RKO (cell line): ENCODE measurements at regions not wholly inside any gene's neighbourhood (a gene's known extent, or its start where the extent isn't known, plus 50 kb on each side); places are given as distances from the start of the nearest gene placed in this dataset.
A peak's percentile ranks its signal among the peaks of the same experiment; 100 is the strongest.

Experiments
- DNase-seq: peaks from one replicate; pipeline ENCODE4 v3.0.0-alpha.2; 2016; ENCODE audit warnings: low spot score

DNA sequence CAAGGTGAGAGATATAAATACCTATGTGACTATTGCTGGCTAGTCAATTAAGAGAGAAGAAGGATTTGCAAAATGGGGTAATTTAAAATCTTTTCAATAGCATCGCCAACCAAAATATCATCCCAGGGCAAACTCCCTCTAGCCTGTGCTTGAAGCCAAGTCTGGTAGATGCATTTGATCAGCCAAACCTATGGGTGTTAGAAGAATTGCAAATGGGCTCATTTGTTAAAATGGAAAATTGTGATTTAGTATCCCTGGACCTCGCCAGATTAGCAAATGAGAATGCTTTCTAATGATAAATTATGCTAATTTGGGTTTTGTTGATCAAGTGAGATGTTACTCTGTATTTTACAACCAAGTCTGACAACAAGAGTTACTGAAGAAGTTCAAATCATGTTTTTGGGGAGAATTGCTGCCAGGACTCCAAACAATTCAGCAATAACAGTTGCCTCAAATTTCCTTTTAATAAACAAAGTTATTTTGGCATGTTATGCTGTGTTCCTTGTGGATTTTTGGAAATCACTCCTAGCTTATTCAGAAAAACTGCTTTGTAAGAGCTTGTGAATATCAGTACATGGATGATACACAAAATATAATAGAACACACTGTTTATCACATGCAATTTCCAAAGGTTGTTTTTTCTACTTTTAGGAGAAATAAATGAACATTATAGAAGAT lies 272.5 kb upstream of the PARD3B start:
- no peak for DNase-seq

DNA sequence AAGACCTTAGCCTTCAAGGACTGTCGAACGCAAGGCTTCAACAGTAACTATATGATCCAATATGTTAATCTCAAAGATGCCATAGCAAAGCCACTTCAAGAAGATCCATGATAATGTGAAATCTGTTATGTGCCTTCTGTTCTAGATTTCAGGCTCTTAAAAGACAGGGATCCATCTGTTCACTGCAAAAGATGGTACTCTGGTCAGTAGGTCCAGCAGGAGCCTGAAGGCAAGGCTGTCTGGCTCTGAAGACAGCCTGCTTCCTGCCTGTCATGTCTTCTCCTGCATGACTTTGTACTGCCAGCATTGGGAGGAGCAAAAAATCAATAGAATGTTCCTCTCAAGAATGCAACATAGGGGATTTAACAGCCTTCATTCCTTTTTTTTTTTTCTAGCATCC lies 270.8 kb upstream of the PARD3B start:
- no peak for DNase-seq

DNA sequence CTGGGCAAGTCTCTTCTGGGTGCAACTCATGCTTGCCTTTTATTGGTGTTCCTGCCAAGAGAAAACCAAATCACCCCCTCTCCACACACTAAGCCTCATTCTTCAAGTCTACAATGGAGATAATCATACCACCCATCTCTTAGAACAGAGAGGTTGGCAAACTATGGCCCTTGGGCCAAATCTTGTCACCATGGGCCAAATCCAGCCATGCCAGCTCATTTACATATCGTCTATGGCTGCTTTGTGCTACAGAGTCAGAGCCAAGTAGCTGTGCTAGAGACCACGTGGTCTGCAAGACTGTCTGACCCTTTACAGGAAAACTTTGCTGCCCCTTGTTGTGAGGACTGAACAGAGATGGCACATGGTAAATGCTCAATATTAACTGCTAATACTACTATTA lies 270.3 kb upstream of the PARD3B start:
- no peak for DNase-seq

DNA sequence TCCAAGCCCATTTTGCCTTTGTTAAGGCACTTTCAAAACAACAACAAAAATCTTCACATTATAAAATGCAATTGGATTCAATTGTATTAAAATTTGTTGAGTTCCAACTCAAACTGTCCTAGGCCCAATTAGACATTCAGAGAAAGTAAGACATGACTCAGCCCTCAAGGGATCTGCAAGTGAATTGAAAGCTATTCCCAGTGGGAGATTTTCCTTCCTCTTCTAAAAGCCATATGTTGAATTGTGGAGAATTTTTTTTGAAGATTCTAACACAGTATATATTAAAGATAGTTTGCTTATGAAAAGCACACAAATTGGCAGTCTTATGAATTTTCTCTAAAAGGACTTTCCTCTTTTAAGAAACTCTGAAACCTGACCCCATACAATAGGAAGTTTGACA lies 268.0 kb upstream of the PARD3B start:
- no peak for DNase-seq

DNA sequence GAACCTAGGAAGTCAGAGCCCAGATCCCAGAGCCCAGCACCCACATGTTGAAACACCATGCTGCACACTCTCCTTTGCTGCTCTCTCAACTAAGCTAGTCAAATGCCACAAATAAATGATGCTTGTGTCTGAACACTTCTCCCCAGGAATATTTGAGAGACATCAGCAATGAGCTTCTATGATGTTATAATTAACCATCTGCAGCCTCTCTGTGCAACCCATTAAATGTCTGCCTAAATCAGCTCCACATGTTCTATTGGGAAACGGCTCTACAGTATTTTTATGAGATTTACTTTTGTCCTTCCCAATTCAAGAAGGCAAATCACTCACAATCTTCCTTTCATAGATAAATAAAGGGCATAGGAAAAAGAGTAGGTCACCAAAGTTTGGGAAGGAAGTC lies 266.8 kb upstream of the PARD3B start:
- DNase-seq: no peak

DNA sequence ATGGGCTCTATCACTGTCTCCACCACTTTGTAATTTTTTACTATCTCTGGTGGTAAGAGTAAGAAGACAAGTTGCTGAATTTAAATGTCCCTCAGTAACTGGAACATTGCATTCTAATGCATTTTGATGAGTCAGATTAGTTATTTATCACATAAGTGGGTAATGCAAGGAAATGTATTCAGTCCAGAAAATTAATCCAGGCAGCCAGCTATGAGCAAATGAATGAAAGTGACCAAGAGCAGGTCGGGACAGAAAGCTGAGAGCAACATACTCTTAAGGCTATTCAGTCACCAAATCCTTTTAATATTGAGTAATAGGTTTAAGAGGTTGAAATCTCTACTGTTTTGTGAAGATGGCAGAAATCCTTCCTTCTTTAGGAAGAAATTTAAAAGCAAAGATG lies 265.5 kb upstream of the PARD3B start:
- no peak for DNase-seq

DNA sequence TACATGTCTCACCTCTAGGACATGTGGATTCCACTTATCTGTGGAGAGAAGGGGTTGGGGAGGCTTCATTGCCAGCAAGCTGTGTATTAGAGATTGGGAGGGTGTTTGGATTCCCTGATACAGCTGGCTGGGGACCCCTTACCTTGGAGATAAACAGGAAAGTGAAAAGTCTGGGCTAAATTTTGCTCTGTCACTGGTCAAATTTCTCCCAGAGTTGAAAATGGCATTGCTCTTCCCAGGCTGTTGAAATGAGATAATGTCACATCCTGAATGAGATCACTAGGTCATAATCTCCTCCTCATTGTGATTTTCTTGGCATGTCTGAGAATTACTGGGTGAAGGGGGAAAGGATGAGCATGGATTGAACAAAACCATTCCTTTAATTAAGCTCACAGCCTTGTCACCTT lies 265.0 kb upstream of the PARD3B start:
- no peak for DNase-seq

DNA sequence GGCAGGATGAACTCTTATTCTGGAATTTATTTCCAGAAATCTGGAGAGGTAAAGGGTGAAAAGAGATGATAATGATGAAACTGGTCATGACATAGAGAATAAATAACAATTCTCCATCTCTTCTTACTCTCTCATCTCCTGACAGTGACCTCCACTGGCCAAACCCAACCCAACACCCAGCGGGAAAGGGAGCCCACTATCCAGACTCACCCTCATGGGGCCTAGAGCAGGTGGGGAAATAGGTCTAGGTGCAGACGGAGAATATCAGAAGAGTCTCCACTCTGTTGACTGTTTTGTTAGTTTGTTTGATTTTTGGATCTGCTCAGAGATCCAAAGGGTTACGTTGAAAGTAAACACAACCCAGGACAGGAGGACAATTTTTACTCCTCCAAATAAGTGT lies 263.2 kb upstream of the PARD3B start:
- DNase-seq: no peak

DNA sequence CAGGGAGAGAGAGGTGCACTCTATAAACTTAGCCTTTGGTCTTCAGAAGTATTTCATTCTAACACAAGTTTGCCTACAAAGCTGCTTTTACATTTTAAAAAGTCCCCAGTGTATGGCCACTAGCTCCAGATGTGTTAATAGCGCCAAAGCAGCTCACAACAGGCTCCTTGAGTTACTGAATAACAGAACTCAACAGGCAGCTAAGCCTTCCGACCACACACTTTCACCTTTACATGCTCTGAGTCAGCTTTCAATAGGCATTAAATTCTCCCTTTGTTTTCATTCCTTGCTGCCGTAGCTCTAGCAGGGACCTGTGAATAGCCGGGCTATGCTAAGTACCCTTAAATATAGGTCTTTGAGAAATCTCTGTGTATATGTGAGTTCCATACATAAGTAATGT lies 262.8 kb upstream of the PARD3B start:
- DNase-seq: no peak

DNA sequence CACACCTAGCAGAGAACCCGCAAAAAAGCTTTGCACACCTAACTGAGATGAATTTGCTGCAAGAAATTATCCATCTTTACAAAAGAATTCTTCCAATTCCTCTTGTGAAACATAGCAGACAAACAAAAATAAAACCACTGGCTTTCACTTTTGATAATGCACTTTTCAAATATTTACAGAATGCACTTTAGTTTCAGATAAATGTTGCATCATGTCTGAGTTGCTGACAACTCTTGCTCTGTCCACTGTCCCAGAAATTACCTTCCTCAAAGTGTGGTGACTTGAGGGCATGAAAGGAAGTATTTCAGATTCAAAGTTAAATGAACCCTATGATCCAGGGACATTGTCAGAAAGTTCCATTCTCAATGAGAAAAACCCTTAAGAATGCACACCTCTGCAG lies 256.2 kb upstream of the PARD3B start:
- no peak for DNase-seq

DNA sequence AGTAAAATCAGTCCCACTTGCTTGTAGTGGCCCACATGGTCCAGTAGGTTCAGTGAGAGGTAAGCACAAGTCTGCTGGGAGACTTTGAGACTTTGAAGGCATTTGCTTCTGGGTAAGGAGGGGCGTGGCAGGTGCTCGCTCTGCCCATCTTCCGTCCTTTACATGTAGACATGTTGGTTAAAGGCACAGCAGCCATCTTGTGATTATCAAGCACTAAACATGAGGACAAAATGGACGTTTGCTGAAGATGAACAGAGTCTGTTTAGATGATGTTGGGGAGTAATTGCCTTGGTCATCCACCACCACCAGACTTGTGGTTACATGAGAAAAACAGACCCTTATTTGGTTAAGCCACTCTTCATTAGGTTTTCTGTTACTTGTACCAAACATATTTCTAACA lies 252.8 kb upstream of the PARD3B start:
- DNase-seq: no peak

DNA sequence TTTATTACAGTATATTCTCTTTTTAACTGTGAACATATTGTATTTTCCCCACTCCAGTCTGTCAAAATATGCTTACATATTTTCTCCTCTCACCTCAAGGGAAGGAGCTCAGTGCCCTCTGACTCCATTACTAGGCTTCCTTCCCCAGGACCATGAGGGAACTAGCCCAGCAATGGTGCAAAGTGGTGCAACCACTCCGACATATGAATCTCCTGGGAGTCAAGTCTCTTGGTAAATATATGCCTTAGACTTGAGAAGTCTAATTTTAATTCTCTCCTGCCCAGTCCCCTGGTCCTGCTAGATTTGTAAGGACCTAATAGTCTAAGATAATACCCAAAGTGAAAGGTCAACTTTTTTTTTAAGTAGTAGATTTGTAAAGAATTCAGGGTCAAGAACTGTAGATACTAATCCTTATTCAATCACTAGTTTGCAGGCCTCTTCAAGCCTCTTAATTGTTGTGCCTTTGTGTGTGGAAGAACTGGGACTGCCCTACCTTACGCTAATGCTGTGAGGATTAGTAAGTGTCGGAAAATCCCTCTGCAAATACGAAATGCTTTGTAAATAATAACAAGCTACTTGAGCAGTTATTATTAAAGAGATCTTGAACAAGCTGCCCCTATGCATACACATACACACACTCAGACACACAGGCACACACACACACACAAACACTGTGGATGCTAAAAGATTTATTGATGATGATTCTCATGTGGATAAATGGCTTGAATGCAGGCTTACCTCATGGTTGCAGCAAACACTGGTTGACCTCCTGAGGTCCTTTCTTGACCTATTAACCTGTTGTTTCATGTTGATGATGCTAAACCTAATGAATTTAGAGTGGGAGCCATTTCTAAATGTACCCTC lies 251.2 kb upstream of the PARD3B start:
- no peak for DNase-seq

DNA sequence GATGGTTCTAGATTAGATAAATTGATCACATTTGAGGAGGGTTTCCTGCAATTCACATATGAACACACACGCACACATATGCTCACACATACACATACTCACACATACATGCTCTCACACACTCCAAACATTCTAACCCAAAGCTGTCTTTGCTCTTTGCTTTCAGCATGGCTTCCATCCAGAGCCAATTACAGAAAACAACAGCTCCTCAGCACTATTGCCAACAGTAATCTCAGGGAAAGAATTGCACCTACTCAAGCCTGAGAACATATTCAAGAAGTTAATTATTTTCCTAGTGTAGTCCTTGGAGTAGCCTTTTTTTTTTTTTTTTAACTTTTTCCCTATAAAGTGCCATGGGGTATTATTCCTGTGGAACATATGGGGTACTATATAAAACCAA lies 246.9 kb upstream of the PARD3B start:
- no peak for DNase-seq

DNA sequence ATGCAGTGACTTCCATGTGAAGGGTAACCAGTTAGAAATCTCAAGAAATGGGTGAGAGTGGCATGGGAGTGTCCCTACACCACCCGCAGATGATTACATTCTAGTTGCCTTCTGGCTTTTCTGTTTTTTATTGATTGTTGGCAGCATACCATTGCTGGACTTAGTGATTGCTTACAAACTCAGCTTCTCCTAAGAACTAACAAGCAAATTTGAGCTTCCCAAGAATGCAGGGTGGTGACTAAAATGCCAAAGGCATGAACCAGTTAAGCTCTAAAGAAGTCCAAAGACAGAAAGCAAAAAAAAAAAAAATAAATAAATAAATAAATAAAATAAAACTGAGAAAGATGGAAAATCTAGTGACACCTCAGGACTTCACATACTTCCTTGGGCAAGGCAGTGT lies 245.5 kb upstream of the PARD3B start:
- DNase-seq: no peak

DNA sequence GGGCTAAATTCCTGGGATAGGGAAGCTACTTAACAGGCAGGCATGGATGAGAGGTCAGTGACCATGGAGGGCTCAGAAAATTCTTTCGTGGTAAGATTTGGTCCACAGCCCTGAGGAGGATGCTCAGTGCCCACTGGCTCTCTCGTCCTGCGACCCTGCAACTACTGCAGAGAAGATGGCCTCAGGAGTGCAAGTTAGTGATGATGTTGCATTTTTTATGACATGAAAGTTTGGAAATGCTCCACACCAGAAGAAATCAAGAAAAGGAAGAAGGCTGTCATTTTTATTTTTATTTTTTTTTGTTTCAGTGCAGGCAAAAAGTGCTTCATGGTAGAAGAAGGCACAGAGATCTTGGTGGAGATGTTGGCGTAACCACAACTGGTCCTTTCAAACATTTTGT lies 238.6 kb upstream of the PARD3B start:
- no peak for DNase-seq

DNA sequence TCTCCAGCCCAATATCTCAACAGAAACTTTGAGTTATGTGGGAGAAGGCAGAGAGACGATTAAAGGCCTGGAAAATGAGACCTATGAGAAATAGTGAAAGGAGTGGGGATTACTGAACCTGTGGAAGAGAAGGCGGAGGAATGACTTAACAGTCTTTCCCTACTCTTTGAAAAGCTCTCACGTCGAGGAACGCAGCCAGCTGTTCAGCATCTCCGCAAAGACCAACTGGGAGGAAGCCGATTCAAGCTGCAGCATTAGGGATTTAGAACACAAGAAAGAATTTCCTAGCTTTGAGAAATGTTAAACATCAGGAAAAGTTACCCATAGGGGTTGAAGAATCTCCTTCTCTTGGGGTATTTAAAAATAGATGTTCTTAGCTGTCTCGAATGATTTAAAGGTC lies 233.2 kb upstream of the PARD3B start:
- no peak for DNase-seq

DNA sequence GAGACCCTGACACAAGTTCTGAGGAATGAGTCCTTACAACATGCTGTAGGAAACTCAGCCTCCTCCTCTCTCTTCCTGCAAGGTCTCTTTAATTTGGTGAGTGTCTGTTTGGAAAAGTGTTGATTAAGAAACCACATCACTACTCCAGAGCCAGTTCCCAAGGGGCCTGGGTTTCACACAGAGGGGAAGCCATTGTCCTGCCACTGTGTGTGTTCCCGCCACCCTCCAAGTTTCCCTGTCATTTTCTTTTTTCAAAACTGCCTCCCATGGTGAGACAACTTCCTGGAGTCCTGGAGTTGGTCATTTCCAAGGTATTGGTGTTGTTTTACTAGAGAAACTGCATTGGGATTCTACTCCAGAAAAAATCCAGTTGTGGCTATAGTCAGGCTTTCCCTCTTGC lies 232.0 kb upstream of the PARD3B start:
- DNase-seq: no peak

DNA sequence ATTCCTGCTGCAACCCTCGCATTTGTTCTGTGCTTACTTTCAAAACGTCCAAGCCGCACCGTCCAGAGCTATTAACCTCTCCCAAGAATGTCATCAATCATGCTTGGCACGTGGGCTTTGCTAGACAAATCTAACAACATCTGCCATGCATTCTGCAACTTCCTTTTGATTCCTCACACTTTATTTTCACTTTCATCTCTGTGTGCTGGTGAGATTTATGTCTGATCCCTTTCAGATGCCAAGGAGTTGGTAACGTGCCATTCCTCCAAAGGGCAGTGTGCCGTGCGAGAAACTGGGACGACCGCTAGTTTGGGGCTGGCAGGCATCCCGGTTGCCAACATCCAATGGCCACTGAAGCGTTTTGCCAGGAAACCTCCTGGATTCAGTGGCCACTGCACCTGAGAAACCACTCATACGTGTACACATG lies 230.0 kb upstream of the PARD3B start:
- no peak for DNase-seq

DNA sequence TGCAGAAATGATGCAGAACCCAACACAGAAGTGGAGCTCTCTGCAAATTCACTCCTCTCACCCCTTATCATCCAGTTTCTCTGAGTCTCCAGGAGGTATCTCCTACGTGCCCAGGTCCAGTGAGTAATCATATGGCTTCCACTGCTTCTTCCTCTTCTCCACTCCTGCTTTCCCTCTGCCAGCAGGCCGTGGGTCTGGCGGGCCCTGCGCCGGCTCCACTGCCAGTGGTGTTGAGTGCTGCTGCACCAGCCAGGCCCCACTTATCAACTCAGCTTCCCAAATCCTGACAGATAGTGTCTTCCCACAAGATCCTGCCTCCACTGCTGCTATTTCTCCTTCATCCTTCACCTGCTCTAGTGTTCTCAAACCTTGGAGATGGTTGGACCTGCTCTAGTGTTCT lies 227.6 kb upstream of the PARD3B start:
- no peak for DNase-seq

DNA sequence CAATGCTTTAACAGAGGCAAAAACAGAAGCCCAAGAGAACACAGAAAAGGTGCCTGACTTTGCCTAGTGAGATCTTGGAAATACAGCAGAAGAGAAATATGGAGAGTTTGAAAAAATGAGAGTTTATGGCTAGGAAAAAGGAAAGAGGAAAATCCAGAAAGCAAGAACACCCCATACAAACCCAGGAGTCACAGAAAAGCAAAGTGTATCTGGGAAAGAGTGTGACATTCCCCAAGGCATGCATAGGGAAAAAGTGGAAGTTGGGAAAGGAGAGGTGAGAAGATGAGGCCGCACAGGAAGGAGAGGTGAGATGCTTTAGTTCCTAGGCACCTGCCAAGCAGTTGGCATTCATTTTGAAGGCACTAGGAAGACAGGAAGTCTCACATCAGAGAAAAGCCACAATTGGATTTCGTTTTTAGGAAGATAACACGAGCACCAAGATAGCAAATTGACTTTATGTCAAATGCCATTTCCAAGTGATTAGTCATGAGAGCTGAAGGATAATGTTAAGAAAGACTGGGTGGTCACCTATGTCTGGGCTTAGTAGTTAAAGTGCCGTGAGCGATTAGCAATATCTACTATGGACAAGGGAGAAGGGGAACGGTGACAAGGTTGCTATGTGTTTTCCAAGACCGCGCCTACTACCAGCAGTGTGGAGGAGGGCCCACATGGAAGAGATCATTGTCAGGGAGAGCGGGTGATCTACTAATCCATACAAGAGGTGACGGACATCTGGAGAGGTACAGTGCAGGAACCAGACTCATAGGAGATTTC lies 224.1 kb upstream of the PARD3B start:
- DNase-seq: no peak

DNA sequence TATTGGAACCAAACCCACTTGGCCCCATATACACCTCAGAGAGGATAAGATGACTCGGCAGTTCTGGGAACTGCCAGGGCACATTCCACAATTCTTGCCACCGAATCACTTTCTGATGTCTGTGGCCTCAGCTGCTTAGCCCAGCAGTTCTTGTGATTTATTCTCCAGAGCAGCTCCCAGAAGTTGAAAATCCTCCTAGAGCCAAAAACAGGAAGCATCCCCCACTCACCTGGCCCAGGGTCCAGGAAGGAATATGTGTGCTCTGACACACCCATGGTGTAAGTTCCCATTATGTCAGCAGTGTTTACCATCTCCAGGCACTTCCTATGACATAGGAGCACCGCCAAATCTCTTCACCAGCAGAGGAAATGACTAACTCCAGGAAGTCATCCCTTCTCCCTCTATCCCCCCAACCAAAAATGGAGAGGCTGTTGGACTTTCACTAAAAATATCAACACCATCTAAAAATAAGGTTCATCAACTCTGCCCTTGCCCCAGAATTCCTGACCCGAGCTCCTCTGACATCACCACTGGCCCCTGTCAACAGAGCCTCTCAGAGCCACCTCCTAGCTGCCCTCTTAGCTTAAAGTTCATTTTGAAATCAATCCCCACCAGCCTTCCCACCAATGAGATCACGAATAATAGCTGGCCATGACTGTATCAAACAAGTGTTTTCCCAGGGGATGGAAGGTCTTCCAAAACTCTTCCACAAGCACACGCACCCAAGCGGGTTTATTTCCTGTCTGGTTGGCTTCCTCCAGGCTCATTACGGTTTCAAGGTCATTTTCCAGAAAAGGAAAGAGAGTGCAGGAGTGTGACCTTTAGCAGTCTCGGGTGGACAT lies 223.1 kb upstream of the PARD3B start:
- DNase-seq: peak; percentile 6

DNA sequence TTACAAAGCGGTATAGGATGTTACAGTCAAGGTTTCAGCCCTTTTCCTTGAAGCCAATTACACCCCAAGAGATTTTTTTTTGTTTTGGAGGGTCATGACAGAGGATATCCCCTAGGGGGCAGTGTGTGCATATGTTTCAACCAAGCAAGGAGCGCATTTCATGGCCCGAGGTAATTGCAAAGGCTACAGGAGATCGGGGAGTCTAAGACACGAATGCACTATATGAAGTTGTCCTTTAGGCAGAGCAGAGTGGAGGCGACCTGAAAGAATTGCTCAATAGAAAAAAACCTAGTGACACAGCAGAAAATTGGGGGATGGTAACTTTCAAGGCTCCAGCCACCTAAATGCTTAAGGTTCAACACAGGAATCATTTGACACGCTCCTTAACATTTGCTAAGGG lies 219.8 kb upstream of the PARD3B start:
- DNase-seq: peak; percentile 71
